HG03469 (cell line): ENCODE measurements at regions not wholly inside any gene's neighbourhood (a gene's known extent, or its start where the extent isn't known, plus 50 kb on each side); places are given as distances from the start of the nearest gene placed in this dataset.
A peak's percentile ranks its signal among the peaks of the same experiment; 100 is the strongest.
"Not testable (repeated sequence)": the region's sequence is repeated elsewhere in the genome, so short reads cannot be mapped to it uniquely, and the experiment has no call there.

Experiments used
- ATAC-seq: cut with Tn5 transposase; IDR thresholded peaks from one replicate; pipeline ENCODE4 v1.9.1; 2021; ENCODE audit warnings: mild to moderate bottlenecking, moderate library complexity, moderate number of reproducible peaks; ENCODE audit not compliant: unreplicated experiment

GRCh38 chr2:38149531-38149930, 73.6 kb upstream of the CYP1B1 start:
- ATAC-seq: no peak

DNA sequence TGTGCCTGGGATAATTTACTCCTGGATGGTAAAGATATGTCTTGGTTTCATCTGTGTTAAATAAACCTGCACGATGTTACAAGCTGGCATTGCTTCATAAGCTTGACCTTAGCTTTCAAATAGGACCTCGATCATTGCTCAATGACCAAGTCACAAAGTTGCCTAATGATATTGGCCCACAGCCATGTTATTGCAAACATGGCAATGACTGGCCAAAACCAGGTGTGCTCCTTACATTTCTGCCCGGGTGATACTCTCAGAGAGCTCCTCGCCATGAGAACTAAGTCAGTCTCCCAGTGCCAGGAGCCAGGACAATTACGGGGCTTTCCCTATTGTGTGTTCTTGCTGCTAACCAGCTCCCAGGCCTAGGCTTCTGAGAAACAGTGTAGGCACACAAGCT, 72.5 kb upstream of the CYP1B1 start:
- no peak for ATAC-seq

- ATAC-seq: no peak
Measured at GRCh38 chr2:38147333-38148121, 71.6 kb upstream of the CYP1B1 start.

- ATAC-seq: peak; percentile 93
Measured at GRCh38 chr2:38146907-38147307, 71.0 kb upstream of the CYP1B1 start.

GRCh38 chr2:38146275-38146906, 70.4 kb upstream of the CYP1B1 start:
- peak; percentile 30 for ATAC-seq

DNA sequence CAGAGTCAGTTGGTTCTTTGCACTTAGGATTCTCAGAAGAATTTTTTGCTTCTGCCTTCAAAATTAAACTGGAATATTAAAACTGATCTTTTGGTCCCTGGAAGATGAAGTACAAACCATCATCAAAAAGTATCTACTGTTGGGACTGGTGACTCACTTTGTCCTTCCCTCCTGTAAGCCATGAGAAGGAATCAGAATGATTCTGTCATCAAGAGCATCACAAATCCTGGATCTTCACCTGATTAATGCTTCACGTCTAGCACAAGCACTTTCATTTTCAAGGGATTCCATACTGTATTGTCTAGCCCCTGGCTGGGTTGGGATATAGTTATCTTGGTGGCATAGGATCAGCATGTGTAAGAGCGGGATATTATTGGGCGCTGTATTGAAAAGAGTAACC, 69.3 kb upstream of the CYP1B1 start:
- ATAC-seq: no peak

DNA sequence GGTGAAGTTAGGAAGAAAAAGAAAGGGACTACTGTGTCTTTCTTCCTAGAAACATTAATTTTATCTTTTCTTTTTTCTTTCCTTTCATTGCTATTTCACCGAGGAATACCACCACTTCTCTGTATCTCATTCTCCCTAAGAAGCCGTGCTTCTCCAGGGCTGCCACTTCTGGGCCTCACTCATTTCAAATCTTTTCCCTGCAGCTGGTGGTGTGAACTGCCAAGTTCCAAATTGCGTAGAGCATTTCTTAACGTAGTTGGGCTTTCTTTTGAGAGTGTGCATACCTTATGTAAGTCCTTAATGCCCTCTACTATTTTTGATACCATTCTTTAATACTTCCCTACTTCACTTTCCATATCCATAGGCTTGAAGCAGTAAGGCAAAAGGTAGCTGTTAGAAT, 66.7 kb upstream of the CYP1B1 start:
- ATAC-seq: no peak

GRCh38 chr2:38141501-38141900, 65.5 kb upstream of the CYP1B1 start:
- no peak for ATAC-seq

GRCh38 chr2:38138996-38139395, 63.0 kb upstream of the CYP1B1 start:
- ATAC-seq: no peak

- ATAC-seq: no peak
Measured at GRCh38 chr2:38138419-38138818, 62.5 kb upstream of the CYP1B1 start.

- not testable (repeated sequence) for ATAC-seq
Measured at GRCh38 chr2:38137958-38138357, 62.0 kb upstream of the CYP1B1 start.

- ATAC-seq: no peak
Measured at GRCh38 chr2:38131676-38132075, 55.7 kb upstream of the CYP1B1 start.

GRCh38 chr2:38130876-38131275, 54.9 kb upstream of the CYP1B1 start:
- no peak for ATAC-seq

DNA sequence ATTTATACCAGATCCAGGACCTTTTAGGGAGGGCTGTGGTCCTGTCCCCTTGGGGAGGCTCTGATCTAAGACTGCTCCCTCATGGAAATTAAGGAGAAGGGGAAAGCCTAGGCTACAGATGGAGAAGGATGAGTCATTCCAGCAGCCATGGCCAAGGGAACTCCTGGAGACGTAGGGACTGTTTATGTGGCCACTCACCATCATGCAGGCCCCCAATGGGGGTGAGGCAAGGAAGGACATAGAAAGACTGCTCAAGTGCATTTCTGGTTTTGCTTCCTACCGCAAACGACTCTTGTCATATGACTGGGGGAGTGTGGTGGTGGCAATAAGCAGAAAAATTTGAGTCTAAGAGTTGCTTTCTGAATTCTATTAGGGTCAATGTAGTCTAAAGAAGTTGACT, 54.0 kb upstream of the CYP1B1 start:
- ATAC-seq: no peak

DNA sequence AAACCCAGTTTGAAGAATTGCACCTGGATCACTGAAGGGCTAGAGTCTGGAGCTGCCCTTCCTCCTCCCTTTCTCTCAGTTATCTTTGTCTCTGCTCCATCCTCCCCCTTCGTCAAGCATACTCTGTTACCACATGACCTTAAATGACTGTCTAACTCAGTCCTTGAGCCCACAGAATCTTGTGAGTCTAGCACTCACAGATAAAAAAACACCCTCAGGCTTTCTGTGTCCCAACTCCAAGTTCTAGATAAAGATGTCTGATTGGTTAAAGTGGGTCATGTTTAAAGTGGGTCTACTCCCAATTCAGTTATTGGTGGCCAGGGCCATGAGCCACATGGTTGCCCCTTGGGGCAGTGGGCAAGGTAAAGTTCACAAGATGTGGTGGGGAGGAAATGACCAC, 53.5 kb upstream of the CYP1B1 start:
- ATAC-seq: no peak

- no peak for ATAC-seq
Measured at GRCh38 chr2:38128653-38129052, 52.7 kb upstream of the CYP1B1 start.

DNA sequence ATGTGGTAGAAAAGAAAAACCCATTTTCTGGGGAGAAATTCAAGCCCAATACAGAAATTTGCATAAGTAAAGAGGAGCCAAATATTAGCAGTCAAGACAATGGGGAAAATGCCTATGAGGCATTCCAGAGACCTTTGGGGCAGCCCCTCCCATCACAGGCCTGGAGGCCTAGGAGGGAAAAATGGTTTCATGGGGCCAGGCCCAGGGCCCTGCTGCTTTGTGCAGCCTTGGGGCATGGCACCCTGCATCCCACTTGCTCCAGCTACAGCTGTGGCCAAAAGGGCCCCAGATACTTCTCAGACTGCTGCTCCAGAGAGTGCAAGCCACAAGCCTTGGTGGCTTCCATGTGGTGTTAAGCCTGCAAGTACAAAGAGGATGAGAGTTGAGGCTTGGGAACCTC, 51.3 kb upstream of the CYP1B1 start:
- ATAC-seq: no peak

DNA sequence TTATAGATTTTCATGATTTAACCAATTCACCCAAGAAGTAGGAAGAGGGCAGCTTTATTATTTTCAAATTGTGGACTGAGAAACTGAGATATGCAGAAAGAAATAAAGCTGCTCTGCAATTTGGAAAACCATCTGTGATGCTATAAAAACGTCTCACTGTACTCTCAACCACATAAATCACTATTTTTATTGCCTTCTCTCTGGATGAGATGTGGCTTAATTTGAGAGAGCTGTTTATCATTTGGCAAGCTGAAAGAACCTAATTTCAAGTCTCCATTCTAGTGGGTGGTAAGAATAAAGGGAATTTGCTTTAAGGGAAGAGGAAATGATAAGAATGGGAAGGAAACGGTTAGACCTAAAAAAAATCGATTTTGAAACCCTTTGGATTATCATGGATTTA, 49.9 kb upstream of the CYP1B1 start:
- no peak for ATAC-seq
